ENCODE measurements at regions not wholly inside any gene's neighbourhood (a gene's known extent, or its start where the extent isn't known, plus 50 kb on each side); places are given as distances from the start of the nearest gene placed in this dataset.

- no peak for ATAC-seq
- Histone ChIP-seq H3K4me1 (no peaks in the 10 kb centered on the region), H3K36me3 (replicated peaks in 1 of 2; ENCODE audit: insufficient read depth in 1 of 2, low read depth in 2 of 2) (no peaks in the 10 kb centered on the region), H3K9me3 (no peaks in the 10 kb centered on the region), H3K4me3 (no peak overlapping the region), H3K27ac (no peak overlapping the region), H3K27me3 (no peaks in the 10 kb centered on the region)
- DNase-seq, result no peak
- TF ChIP-seq POLR2A (IDR thresholded peaks at IDR 0.05) (no peak), CTCF (IDR thresholded peaks at IDR 0.05) (no peak)
- intact Hi-C loops (cut with DNase I), result no loop called here
- 67 to 70% methylated on average over 11 of the region's 11 CpGs for whole genome bisulfite sequencing, 2 donors
Observed at GRCh38 chr2:12035029-12035720, 288.7 kb downstream of the LPIN1 start.

DNA sequence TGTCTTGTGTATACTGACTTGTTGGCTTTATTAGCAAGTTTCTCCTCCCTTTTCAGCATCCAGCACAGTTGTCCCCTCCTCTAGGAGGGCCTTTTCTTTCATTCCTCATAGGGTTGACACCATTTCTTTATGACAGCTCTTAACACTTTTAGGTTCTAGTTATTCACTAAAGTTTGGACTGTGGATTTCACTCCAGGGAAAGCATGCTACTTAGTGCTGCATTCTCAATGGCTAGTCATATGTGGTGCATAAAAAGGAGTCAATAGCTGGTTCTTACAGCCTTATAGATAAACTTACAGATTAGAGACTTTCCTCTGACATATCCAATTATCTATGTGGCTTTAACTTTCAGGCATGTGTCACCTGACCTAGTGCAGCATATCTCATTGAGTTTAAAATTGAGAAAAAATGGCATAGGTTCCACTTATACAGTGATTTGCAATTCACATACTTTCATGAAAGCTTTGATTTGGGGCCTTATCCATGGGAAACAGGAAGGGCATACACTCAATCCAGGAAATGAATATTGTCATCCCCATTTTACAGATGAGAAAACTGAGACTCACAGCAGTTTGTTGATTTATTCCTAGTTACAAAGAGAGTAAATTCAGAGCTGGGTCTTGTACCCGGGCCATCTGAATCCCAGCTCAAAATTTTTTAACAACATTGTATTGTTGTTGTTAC, 289.7 kb downstream of the LPIN1 start:
- intact Hi-C loops (cut with DNase I), result no loop called here
- no peak overlapping the region for H3K4me3 ChIP-seq
- no peak overlapping the region for H3K27ac ChIP-seq
- no peaks in the 10 kb centered on the region for H3K4me1 ChIP-seq
- H3K27me3 ChIP-seq, result no peaks in the 10 kb centered on the region
- no peaks in the 10 kb centered on the region for H3K36me3 ChIP-seq (replicated peaks in 1 of 2; ENCODE audit: insufficient read depth in 1 of 2, low read depth in 2 of 2)
- H3K9me3 ChIP-seq, result no peaks in the 10 kb centered on the region
- no peak for TF ChIP-seq CTCF (IDR thresholded peaks at IDR 0.05)
- TF ChIP-seq POLR2A (IDR thresholded peaks at IDR 0.05), result no peak
- DNase-seq (no peak), ATAC-seq (no peak)
- 75 to 81% methylated on average over 1 of the region's 1 CpG for WGBS, 2 donors

GRCh38 chr2:12036640-12036983, 290.2 kb downstream of the LPIN1 start:
- H3K27ac ChIP-seq, result no peak overlapping the region
- no peaks in the 10 kb centered on the region for H3K9me3 ChIP-seq
- DNase-seq (no peak), ATAC-seq (no peak)
- no peak for TF ChIP-seq CTCF (IDR thresholded peaks at IDR 0.05)
- TF ChIP-seq POLR2A (IDR thresholded peaks at IDR 0.05), result no peak
- H3K36me3 ChIP-seq (replicated peaks in 1 of 2; ENCODE audit: insufficient read depth in 1 of 2, low read depth in 2 of 2), result no peaks in the 10 kb centered on the region
- WGBS, 2 donors, result 82 to 85% methylated on average over 8 of the region's 8 CpGs
- H3K4me3 ChIP-seq, result no peak overlapping the region
- no peaks in the 10 kb centered on the region for H3K27me3 ChIP-seq
- H3K4me1 ChIP-seq, result no peaks in the 10 kb centered on the region
- intact Hi-C loops (cut with DNase I), result no loop called here

- DNase-seq, result no peak
Observed at GRCh38 chr2:12037301-12037700, 290.9 kb downstream of the LPIN1 start.

More at GRCh38 chr2:12037301-12037700, 290.9 kb downstream of the LPIN1 start:
- Histone ChIP-seq H3K4me1 (no peaks in the 10 kb centered on the region), H3K27me3 (no peaks in the 10 kb centered on the region), H3K36me3 (replicated peaks in 1 of 2; ENCODE audit: insufficient read depth in 1 of 2, low read depth in 2 of 2) (no peaks in the 10 kb centered on the region), H3K4me3 (no peak overlapping the region), H3K27ac (no peak overlapping the region), H3K9me3 (no peaks in the 10 kb centered on the region)
- intact Hi-C loops (cut with DNase I), result no loop called here
- TF ChIP-seq POLR2A (IDR thresholded peaks at IDR 0.05) (no peak), CTCF (IDR thresholded peaks at IDR 0.05) (no peak)
- WGBS, 2 donors, result 80 to 83% methylated on average over 2 of the region's 2 CpGs
- no peak for ATAC-seq
